ENCODE measurements at regions not wholly inside any gene's neighbourhood (a gene's known extent, or its start where the extent isn't known, plus 50 kb on each side); places are given as distances from the start of the nearest gene placed in this dataset.

- TF ChIP-seq MAX (IDR thresholded peaks at IDR 0.05) (no peak), EGR1 (IDR thresholded peaks at IDR 0.05; ENCODE audit: low read depth) (no peak), FOSL1 (IDR thresholded peaks at IDR 0.05; ENCODE audit: low read depth) (no peak), CTCF (IDR thresholded peaks at IDR 0.05 in 2 of 3, conservative IDR thresholded peaks at IDR 0.05 in 1 of 3; ENCODE audit: borderline replicate concordance in 1 of 3, insufficient read depth in 1 of 3, low read depth in 2 of 3, low read length in 2 of 3) (no peak), ATF3 (IDR thresholded peaks at IDR 0.05) (no peak), SRF (IDR thresholded peaks at IDR 0.05; ENCODE audit: low read depth) (no peak), EZH2 (IDR thresholded peaks at IDR 0.05) (no peak), YY1 (IDR thresholded peaks at IDR 0.05; ENCODE audit: extremely low read depth, insufficient replicate concordance, low read depth, low read length) (no peak), JUND (IDR thresholded peaks at IDR 0.05) (no peak), POLR2AphosphoS5 (IDR thresholded peaks at IDR 0.05; ENCODE audit: low read depth, low read length) (no peak), POLR2A (IDR thresholded peaks at IDR 0.05; ENCODE audit: borderline replicate concordance, extremely low read depth, insufficient read depth, insufficient read length) (no peak), REST (IDR thresholded peaks at IDR 0.05; ENCODE audit: low read depth) (no peak), RAD21 (IDR thresholded peaks at IDR 0.05; ENCODE audit: low read depth) (no peak)
Measured at GRCh38 chrX:106300656-106301055, 132.6 kb downstream of the PWWP3B start.
